GM19023 (cell line): ENCODE measurements at regions not wholly inside any gene's neighbourhood (a gene's known extent, or its start where the extent isn't known, plus 50 kb on each side); places are given as distances from the start of the nearest gene placed in this dataset.

Experiments
- ATAC-seq: cut with Tn5 transposase; IDR thresholded peaks from one replicate; pipeline ENCODE4 v1.9.1; 2021; ENCODE audit warnings: mild to moderate bottlenecking, moderate library complexity; ENCODE audit not compliant: unreplicated experiment

- ATAC-seq: no peak
Observed at GRCh38 chr2:76464310-76464709, 753.6 kb upstream of the GCFC2 start.

GRCh38 chr2:76461431-76461830, 750.7 kb upstream of the GCFC2 start:
- ATAC-seq: no peak

GRCh38 chr2:76455910-76456309, 745.2 kb upstream of the GCFC2 start:
- ATAC-seq: no peak

GRCh38 chr2:76450024-76450475, 739.3 kb upstream of the GCFC2 start:
- no peak for ATAC-seq

GRCh38 chr2:76448956-76449355, 738.2 kb upstream of the GCFC2 start:
- ATAC-seq: no peak

- no peak for ATAC-seq
Observed at GRCh38 chr2:76447294-76447693, 736.6 kb upstream of the GCFC2 start.

- no peak for ATAC-seq
Observed at GRCh38 chr2:76446872-76447271, 736.2 kb upstream of the GCFC2 start.

- no peak for ATAC-seq
Observed at GRCh38 chr2:76445880-76446279, 735.2 kb upstream of the GCFC2 start.

GRCh38 chr2:76444732-76445131, 734.0 kb upstream of the GCFC2 start:
- ATAC-seq: no peak

GRCh38 chr2:76437564-76437963, 726.8 kb upstream of the GCFC2 start:
- ATAC-seq: no peak

GRCh38 chr2:76429374-76429773, 718.7 kb upstream of the GCFC2 start:
- no peak for ATAC-seq

- no peak for ATAC-seq
Observed at GRCh38 chr2:76427452-76427851, 716.7 kb upstream of the GCFC2 start.

GRCh38 chr2:76415821-76416220, 705.1 kb upstream of the GCFC2 start:
- peak; percentile 67 for ATAC-seq

GRCh38 chr2:76413436-76413835, 702.7 kb upstream of the GCFC2 start:
- no peak for ATAC-seq

- ATAC-seq: no peak
Observed at GRCh38 chr2:76406134-76406855, 695.6 kb upstream of the GCFC2 start.

- ATAC-seq: no peak
Observed at GRCh38 chr2:76393356-76393755, 682.6 kb upstream of the GCFC2 start.

- no peak for ATAC-seq
Observed at GRCh38 chr2:76391678-76392077, 681.0 kb upstream of the GCFC2 start.

- no peak for ATAC-seq
Observed at GRCh38 chr2:76387294-76387693, 676.6 kb upstream of the GCFC2 start.

- no peak for ATAC-seq
Observed at GRCh38 chr2:76385943-76386342, 675.2 kb upstream of the GCFC2 start.

- ATAC-seq: no peak
Observed at GRCh38 chr2:76381624-76382023, 670.9 kb upstream of the GCFC2 start.

GRCh38 chr2:76378140-76378539, 667.4 kb upstream of the GCFC2 start:
- no peak for ATAC-seq

- ATAC-seq: no peak
Observed at GRCh38 chr2:76341439-76341838, 630.7 kb upstream of the GCFC2 start.

GRCh38 chr2:76332871-76333270, 622.2 kb upstream of the GCFC2 start:
- no peak for ATAC-seq
